Endothelial cell (in vitro differentiated cells): ENCODE measurements at regions not wholly inside any gene's neighbourhood (a gene's known extent, or its start where the extent isn't known, plus 50 kb on each side); places are given as distances from the start of the nearest gene placed in this dataset.

Source experiments
- DNase-seq: peaks from one replicate; pipeline ENCODE4 v3.0.0; 2021; ENCODE audit warnings: low spot score
- H3K27ac Mint-ChIP-seq: one replicate; pipeline ENCODE4 v1.8.0; 2021; ENCODE audit warnings: mixed read lengths, inconsistent platforms; ENCODE audit not compliant: unreplicated experiment
- H3K27me3 Mint-ChIP-seq: one replicate; pipeline ENCODE4 v1.8.0; 2021; ENCODE audit warnings: mild to moderate bottlenecking, moderate library complexity, mixed read lengths, inconsistent platforms; ENCODE audit not compliant: unreplicated experiment
- H3K36me3 Mint-ChIP-seq: one replicate; pipeline ENCODE4 v1.8.0; 2021; ENCODE audit warnings: mild to moderate bottlenecking, low read depth, mixed read lengths, inconsistent platforms; ENCODE audit not compliant: unreplicated experiment
- H3K4me1 Mint-ChIP-seq: one replicate; pipeline ENCODE4 v1.8.0; 2021; ENCODE audit warnings: mild to moderate bottlenecking, mixed read lengths, inconsistent platforms; ENCODE audit not compliant: unreplicated experiment
- H3K4me3 Mint-ChIP-seq: one replicate; pipeline ENCODE4 v1.8.0; 2021; ENCODE audit warnings: mild to moderate bottlenecking, mixed read lengths, inconsistent platforms; ENCODE audit not compliant: unreplicated experiment
- H3K9me3 Mint-ChIP-seq: one replicate; pipeline ENCODE4 v1.8.0; 2021; ENCODE audit warnings: mixed read lengths, inconsistent platforms; ENCODE audit not compliant: unreplicated experiment
- TF ChIP-seq, protein P1 (sequence below): fragments of 200-600 bp; sonication (generic); IDR thresholded peaks from one replicate; pipeline ENCODE4 v1.5.0; 2021; ENCODE audit warnings: antibody characterized with exemption; ENCODE audit not compliant: unreplicated experiment

DNA sequence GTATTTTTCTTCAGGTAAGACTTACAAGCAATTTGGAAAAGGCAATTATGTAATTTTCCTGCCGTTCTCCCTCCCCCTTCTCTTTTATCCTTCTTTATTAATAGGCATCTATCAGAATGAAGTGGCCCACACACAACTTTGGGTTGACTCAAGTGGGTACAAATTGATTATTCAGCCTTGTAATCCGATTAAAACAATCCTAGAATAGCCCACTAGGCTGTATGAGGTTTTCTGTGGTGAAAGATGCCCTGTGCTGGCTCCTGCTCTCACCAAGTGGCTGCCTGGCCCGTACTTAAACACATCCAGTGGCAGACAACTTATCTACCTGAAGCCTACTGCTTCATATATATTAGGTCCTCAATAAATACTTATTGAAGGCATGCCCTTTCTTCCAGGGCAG is 177.3 kb upstream of the C9orf72 start:
- TF ChIP-seq, protein P1, sequence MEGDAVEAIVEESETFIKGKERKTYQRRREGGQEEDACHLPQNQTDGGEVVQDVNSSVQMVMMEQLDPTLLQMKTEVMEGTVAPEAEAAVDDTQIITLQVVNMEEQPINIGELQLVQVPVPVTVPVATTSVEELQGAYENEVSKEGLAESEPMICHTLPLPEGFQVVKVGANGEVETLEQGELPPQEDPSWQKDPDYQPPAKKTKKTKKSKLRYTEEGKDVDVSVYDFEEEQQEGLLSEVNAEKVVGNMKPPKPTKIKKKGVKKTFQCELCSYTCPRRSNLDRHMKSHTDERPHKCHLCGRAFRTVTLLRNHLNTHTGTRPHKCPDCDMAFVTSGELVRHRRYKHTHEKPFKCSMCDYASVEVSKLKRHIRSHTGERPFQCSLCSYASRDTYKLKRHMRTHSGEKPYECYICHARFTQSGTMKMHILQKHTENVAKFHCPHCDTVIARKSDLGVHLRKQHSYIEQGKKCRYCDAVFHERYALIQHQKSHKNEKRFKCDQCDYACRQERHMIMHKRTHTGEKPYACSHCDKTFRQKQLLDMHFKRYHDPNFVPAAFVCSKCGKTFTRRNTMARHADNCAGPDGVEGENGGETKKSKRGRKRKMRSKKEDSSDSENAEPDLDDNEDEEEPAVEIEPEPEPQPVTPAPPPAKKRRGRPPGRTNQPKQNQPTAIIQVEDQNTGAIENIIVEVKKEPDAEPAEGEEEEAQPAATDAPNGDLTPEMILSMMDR = no peak
- Mint-ChIP-seq H3K27ac (no peak overlapping the region), H3K36me3 (no peaks in the 10 kb centered on the region), H3K4me3 (no peak overlapping the region), H3K4me1 (no peaks in the 10 kb centered on the region), H3K9me3 (no peaks in the 10 kb centered on the region), H3K27me3 (no peaks in the 10 kb centered on the region)
- DNase-seq = no peak

DNA sequence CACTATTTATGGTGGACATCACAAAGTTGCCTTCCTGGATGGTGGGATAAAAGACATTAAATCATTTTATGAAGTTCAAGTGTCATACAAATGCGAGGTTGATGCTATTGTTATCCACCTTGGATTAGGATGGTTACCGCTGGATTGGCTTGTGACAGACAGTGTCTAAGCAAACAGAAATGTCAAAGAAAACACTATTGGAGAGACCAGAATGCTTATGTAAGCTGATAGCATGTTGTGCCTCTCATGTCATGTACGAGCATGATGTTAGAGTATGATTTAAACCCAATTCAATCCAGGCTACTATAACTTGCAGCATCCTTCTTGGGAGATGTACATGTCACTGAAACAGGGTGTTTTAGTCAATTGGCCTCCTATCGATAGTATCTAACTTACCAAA is 178.8 kb upstream of the C9orf72 start:
- no peaks in the 10 kb centered on the region for H3K36me3 Mint-ChIP-seq
- no peaks in the 10 kb centered on the region for H3K27me3 Mint-ChIP-seq
- no peak overlapping the region for H3K27ac Mint-ChIP-seq
- no peaks in the 10 kb centered on the region for H3K4me1 Mint-ChIP-seq
- no peak for DNase-seq
- H3K9me3 Mint-ChIP-seq = no peaks in the 10 kb centered on the region
- H3K4me3 Mint-ChIP-seq = no peak overlapping the region
- TF ChIP-seq, protein P1 = no peak

DNA sequence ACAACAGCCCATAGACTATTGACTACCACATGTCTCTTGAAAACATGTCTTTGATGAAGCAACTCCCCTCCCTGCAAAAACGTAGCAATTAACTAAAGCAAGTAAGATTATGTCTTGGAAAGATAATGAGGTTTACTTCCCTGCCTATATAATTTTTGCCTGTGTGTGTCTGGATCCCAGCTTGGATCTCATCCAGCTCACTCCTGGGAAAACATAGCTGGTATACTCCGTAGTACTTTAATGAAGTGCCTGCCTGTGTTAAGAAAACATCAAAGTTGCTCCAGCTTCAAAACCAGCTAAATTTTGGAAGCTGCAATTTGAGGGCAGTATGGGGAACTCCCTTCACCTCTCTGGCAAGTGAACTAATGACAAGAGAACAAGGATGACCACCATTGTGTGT is 182.6 kb upstream of the C9orf72 start:
- TF ChIP-seq, protein P1 = no peak
- H3K4me3 Mint-ChIP-seq = no peak overlapping the region
- H3K36me3 Mint-ChIP-seq = no peaks in the 10 kb centered on the region
- no peaks in the 10 kb centered on the region for H3K27me3 Mint-ChIP-seq
- no peak for DNase-seq
- no peaks in the 10 kb centered on the region for H3K4me1 Mint-ChIP-seq
- H3K27ac Mint-ChIP-seq = no peak overlapping the region
- H3K9me3 Mint-ChIP-seq = no peaks in the 10 kb centered on the region

DNA sequence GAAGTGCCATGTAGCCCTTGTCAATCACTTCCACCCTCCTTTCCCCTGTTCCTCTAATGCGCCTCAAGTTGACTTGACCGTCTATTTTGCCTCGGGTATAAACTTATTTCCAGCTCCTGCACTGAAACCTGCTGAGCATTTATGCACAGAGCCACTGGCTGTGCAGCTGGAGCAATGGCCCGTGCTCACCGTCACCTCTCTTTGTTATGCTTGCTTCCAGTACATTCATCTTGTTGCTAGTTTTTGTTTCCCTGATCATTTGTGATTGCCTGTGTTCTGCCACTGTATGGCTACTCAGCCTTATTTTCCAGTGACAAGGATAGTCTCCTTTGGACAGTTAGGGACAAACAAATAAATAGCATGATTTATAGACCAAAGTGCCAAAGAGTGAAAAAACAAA is 183.1 kb upstream of the C9orf72 start:
- no peaks in the 10 kb centered on the region for H3K4me1 Mint-ChIP-seq
- H3K27me3 Mint-ChIP-seq = no peaks in the 10 kb centered on the region
- no peaks in the 10 kb centered on the region for H3K9me3 Mint-ChIP-seq
- H3K27ac Mint-ChIP-seq = no peak overlapping the region
- TF ChIP-seq, protein P1 = no peak
- no peak overlapping the region for H3K4me3 Mint-ChIP-seq
- no peak for DNase-seq
- no peaks in the 10 kb centered on the region for H3K36me3 Mint-ChIP-seq

DNA sequence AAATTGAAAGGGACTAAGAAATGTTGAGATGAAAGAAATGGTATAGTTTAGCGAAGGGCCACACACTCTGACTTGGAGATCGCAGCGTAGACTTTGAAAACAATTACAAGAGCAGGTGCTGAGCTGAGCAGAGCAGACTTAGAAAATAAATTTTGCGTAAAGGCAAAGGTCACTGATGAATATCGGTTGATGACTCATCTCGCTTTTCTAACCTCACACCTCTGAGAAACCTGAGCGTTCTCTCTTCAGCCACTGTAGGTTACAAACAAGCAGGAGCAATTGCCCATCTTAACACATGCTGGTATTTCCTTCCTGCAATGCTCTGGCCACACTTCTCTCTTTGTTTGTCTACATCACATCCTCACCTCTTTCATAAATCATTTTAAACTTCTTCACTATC is 190.6 kb upstream of the C9orf72 start:
- TF ChIP-seq, protein P1 = no peak
- Mint-ChIP-seq H3K9me3 (no peaks in the 10 kb centered on the region), H3K4me1 (peaks cover 2% of the 10 kb centered on the region), H3K4me3 (no peak overlapping the region), H3K36me3 (no peaks in the 10 kb centered on the region), H3K27ac (no peak overlapping the region), H3K27me3 (no peaks in the 10 kb centered on the region)
- DNase-seq = no peak
